ENCODE measurements at regions not wholly inside any gene's neighbourhood (a gene's known extent, or its start where the extent isn't known, plus 50 kb on each side); places are given as distances from the start of the nearest gene placed in this dataset.

- Histone ChIP-seq H3K9me3 (ENCODE audit: low read depth, low read length) (no peaks in the 10 kb centered on the region), H3K27me3 (ENCODE audit: insufficient read depth, low read length) (no peaks in the 10 kb centered on the region), H3K4me3 (ENCODE audit: low read length) (no peak overlapping the region), H3K4me1 (ENCODE audit: insufficient read depth, low read length) (peaks cover 8% of the 10 kb centered on the region)
Measured at GRCh38 chr2:196427986-196428634, 211.4 kb upstream of the CCDC150 start.

- H3K9me3 ChIP-seq (ENCODE audit: low read depth, low read length), result no peaks in the 10 kb centered on the region
- peaks cover 8% of the 10 kb centered on the region for H3K4me1 ChIP-seq (ENCODE audit: insufficient read depth, low read length)
- H3K27me3 ChIP-seq (ENCODE audit: insufficient read depth, low read length), result no peaks in the 10 kb centered on the region
- no peak overlapping the region for H3K4me3 ChIP-seq (ENCODE audit: low read length)
Measured at GRCh38 chr2:196431076-196431475, 208.4 kb upstream of the CCDC150 start.

GRCh38 chr2:196431957-196432356 lies 207.6 kb upstream of the CCDC150 start:
- Histone ChIP-seq H3K9me3 (ENCODE audit: low read depth, low read length) (no peaks in the 10 kb centered on the region), H3K27me3 (ENCODE audit: insufficient read depth, low read length) (no peaks in the 10 kb centered on the region), H3K4me3 (ENCODE audit: low read length) (no peak overlapping the region), H3K4me1 (ENCODE audit: insufficient read depth, low read length) (peaks cover 8% of the 10 kb centered on the region)

- H3K9me3 ChIP-seq (ENCODE audit: low read depth, low read length), result no peaks in the 10 kb centered on the region
- no peaks in the 10 kb centered on the region for H3K27me3 ChIP-seq (ENCODE audit: insufficient read depth, low read length)
- H3K4me3 ChIP-seq (ENCODE audit: low read length), result no peak overlapping the region
- H3K4me1 ChIP-seq (ENCODE audit: insufficient read depth, low read length), result peaks cover 2% of the 10 kb centered on the region
Measured at GRCh38 chr2:196433116-196433515, 206.4 kb upstream of the CCDC150 start.

- Histone ChIP-seq H3K27me3 (ENCODE audit: insufficient read depth, low read length) (no peaks in the 10 kb centered on the region), H3K4me3 (ENCODE audit: low read length) (no peak overlapping the region), H3K4me1 (ENCODE audit: insufficient read depth, low read length) (no peaks in the 10 kb centered on the region), H3K9me3 (ENCODE audit: low read depth, low read length) (no peaks in the 10 kb centered on the region)
Measured at GRCh38 chr2:196434217-196434616, 205.3 kb upstream of the CCDC150 start.

- Histone ChIP-seq H3K4me1 (ENCODE audit: insufficient read depth, low read length) (no peaks in the 10 kb centered on the region), H3K9me3 (ENCODE audit: low read depth, low read length) (no peaks in the 10 kb centered on the region), H3K4me3 (ENCODE audit: low read length) (no peak overlapping the region), H3K27me3 (ENCODE audit: insufficient read depth, low read length) (no peaks in the 10 kb centered on the region)
Measured at GRCh38 chr2:196435189-196435588, 204.3 kb upstream of the CCDC150 start.

GRCh38 chr2:196437626-196438025 lies 201.9 kb upstream of the CCDC150 start:
- no peaks in the 10 kb centered on the region for H3K4me1 ChIP-seq (ENCODE audit: insufficient read depth, low read length)
- H3K27me3 ChIP-seq (ENCODE audit: insufficient read depth, low read length), result no peaks in the 10 kb centered on the region
- H3K4me3 ChIP-seq (ENCODE audit: low read length), result no peak overlapping the region
- H3K9me3 ChIP-seq (ENCODE audit: low read depth, low read length), result no peaks in the 10 kb centered on the region

- Histone ChIP-seq H3K27me3 (ENCODE audit: insufficient read depth, low read length) (no peaks in the 10 kb centered on the region), H3K9me3 (ENCODE audit: low read depth, low read length) (no peaks in the 10 kb centered on the region), H3K4me1 (ENCODE audit: insufficient read depth, low read length) (no peaks in the 10 kb centered on the region), H3K4me3 (ENCODE audit: low read length) (no peak overlapping the region)
Measured at GRCh38 chr2:196439760-196440159, 199.8 kb upstream of the CCDC150 start.

GRCh38 chr2:196440413-196440812 lies 199.1 kb upstream of the CCDC150 start:
- H3K4me1 ChIP-seq (ENCODE audit: insufficient read depth, low read length), result no peaks in the 10 kb centered on the region
- no peaks in the 10 kb centered on the region for H3K9me3 ChIP-seq (ENCODE audit: low read depth, low read length)
- H3K4me3 ChIP-seq (ENCODE audit: low read length), result no peak overlapping the region
- no peaks in the 10 kb centered on the region for H3K27me3 ChIP-seq (ENCODE audit: insufficient read depth, low read length)

GRCh38 chr2:196441527-196441926 lies 198.0 kb upstream of the CCDC150 start:
- Histone ChIP-seq H3K27me3 (ENCODE audit: insufficient read depth, low read length) (no peaks in the 10 kb centered on the region), H3K4me1 (ENCODE audit: insufficient read depth, low read length) (no peaks in the 10 kb centered on the region), H3K9me3 (ENCODE audit: low read depth, low read length) (no peaks in the 10 kb centered on the region), H3K4me3 (ENCODE audit: low read length) (no peak overlapping the region)

GRCh38 chr2:196442211-196442610 lies 197.3 kb upstream of the CCDC150 start:
- Histone ChIP-seq H3K9me3 (ENCODE audit: low read depth, low read length) (no peaks in the 10 kb centered on the region), H3K4me3 (ENCODE audit: low read length) (no peak overlapping the region), H3K4me1 (ENCODE audit: insufficient read depth, low read length) (no peaks in the 10 kb centered on the region), H3K27me3 (ENCODE audit: insufficient read depth, low read length) (no peaks in the 10 kb centered on the region)

- no peaks in the 10 kb centered on the region for H3K9me3 ChIP-seq (ENCODE audit: low read depth, low read length)
Measured at GRCh38 chr2:196444442-196444841, 195.1 kb upstream of the CCDC150 start.

GRCh38 chr2:196445991-196446390 lies 193.5 kb upstream of the CCDC150 start:
- Histone ChIP-seq H3K27me3 (ENCODE audit: insufficient read depth, low read length) (peaks cover 4% of the 10 kb centered on the region), H3K9me3 (ENCODE audit: low read depth, low read length) (no peaks in the 10 kb centered on the region), H3K4me3 (ENCODE audit: low read length) (no peak overlapping the region), H3K4me1 (ENCODE audit: insufficient read depth, low read length) (no peaks in the 10 kb centered on the region)

More at GRCh38 chr2:196444442-196444841, 195.1 kb upstream of the CCDC150 start:
- no peaks in the 10 kb centered on the region for H3K27me3 ChIP-seq (ENCODE audit: insufficient read depth, low read length)
- no peaks in the 10 kb centered on the region for H3K4me1 ChIP-seq (ENCODE audit: insufficient read depth, low read length)
- H3K4me3 ChIP-seq (ENCODE audit: low read length), result no peak overlapping the region

- Histone ChIP-seq H3K9me3 (ENCODE audit: low read depth, low read length) (no peaks in the 10 kb centered on the region), H3K4me1 (ENCODE audit: insufficient read depth, low read length) (no peaks in the 10 kb centered on the region)
Measured at GRCh38 chr2:196448407-196449079, 191.0 kb upstream of the CCDC150 start.

GRCh38 chr2:196449083-196449482 lies 190.4 kb upstream of the CCDC150 start:
- Histone ChIP-seq H3K9me3 (ENCODE audit: low read depth, low read length) (no peaks in the 10 kb centered on the region), H3K4me1 (ENCODE audit: insufficient read depth, low read length) (no peaks in the 10 kb centered on the region), H3K4me3 (ENCODE audit: low read length) (no peak overlapping the region)

More at GRCh38 chr2:196448407-196449079, 191.0 kb upstream of the CCDC150 start:
- peaks cover 4% of the 10 kb centered on the region for H3K27me3 ChIP-seq (ENCODE audit: insufficient read depth, low read length)
- H3K4me3 ChIP-seq (ENCODE audit: low read length), result no peak overlapping the region

GRCh38 chr2:196452758-196453157 lies 186.8 kb upstream of the CCDC150 start:
- Histone ChIP-seq H3K27me3 (ENCODE audit: insufficient read depth, low read length) (peaks cover 15% of the 10 kb centered on the region), H3K4me3 (ENCODE audit: low read length) (no peak overlapping the region), H3K9me3 (ENCODE audit: low read depth, low read length) (no peaks in the 10 kb centered on the region), H3K4me1 (ENCODE audit: insufficient read depth, low read length) (no peaks in the 10 kb centered on the region)

More at GRCh38 chr2:196449083-196449482, 190.4 kb upstream of the CCDC150 start:
- peaks cover 4% of the 10 kb centered on the region for H3K27me3 ChIP-seq (ENCODE audit: insufficient read depth, low read length)

Measured in mononuclear cell (primary cell).